ENCODE measurements at regions not wholly inside any gene's neighbourhood (a gene's known extent, or its start where the extent isn't known, plus 50 kb on each side); places are given as distances from the start of the nearest gene placed in this dataset.

DNA sequence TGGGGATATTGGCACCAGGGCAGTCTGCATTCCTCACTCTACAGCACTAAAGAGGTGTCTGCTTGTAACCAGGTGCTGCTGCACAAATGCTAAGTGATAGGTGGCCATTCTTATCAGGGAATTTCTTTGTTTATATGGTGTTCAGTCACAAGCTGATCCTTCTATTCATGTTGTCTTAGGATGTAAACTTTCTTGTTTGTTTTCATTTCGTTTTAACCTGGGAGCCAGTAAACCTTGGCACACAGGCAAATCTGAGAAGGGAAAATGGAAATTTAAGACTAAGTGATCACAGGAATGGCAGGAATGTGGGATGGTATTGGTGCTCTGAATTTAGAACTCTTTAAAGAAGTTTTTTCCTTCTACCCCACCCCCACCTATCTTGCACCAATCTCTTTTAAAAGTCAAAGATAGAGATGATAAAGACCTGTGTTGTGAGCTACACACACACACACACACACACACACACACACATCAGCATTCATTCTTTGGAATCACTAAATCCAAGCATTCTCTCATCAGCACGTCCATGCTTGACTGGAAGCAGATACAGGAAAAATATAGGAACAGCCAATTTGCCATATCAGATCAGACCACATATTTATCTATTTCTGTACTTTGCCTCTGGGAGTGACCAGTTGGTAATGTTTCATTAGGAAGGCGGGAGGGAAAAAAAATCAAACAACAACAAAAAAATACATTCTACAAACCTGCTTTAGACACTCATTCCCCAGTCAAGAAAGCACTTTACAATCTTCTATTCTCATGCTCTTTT lies 451.4 kb upstream of the ADGRL2 start:
- Histone ChIP-seq H3K79me2 (ENCODE audit: low read length) (no peaks in the 10 kb centered on the region), H3K9me2 (replicated peaks; ENCODE audit: insufficient read depth, low read length) (no peaks in the 10 kb centered on the region), H2AFZ (ENCODE audit: low read length) (no peak overlapping the region), H3K4me3 (ENCODE audit: low read length) (no peak overlapping the region), H3K4me1 (ENCODE audit: low read length) (no peaks in the 10 kb centered on the region), H3K27me3 (ENCODE audit: low read length) (no peaks in the 10 kb centered on the region), H3K9me3 (ENCODE audit: low read length) (peaks cover 14% of the 10 kb centered on the region; the same call in 1 of the 2 replicates), H4K20me1 (ENCODE audit: insufficient read depth, low read depth, low read length) (no peaks in the 10 kb centered on the region), H3K4me2 (ENCODE audit: low read depth, low read length, poor library complexity, severe bottlenecking) (no peak overlapping the region), H3K27ac (ENCODE audit: low read length) (no peak overlapping the region), H3K36me3 (ENCODE audit: insufficient read depth, low read length) (no peaks in the 10 kb centered on the region), H3K9ac (ENCODE audit: low read length) (no peak overlapping the region)
- no peak for DNase-seq

DNA sequence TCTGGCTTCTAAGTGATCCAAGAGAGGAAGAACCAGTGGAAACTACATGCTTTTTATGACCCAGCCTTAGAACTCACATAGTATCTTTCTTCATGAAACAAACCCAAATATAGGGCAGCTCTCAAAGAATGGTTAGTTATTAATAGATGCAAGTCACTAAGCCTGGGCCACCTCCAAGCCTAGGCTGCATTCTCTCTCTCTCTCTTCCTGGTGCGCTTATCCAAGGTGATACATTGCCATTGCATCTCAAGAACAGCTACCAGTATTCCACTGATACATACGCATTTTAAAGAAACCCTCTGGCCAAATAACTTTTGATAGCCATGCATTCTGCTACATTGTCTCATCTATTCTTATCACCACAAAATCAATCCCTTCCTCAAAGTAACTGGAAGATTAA lies 455.6 kb upstream of the ADGRL2 start:
- H3K4me2 ChIP-seq (ENCODE audit: low read depth, low read length, poor library complexity, severe bottlenecking): no peak overlapping the region
- no peak overlapping the region for H2AFZ ChIP-seq (ENCODE audit: low read length)
- H3K36me3 ChIP-seq (ENCODE audit: insufficient read depth, low read length): no peaks in the 10 kb centered on the region
- peaks cover 11% of the 10 kb centered on the region for H3K9me3 ChIP-seq (ENCODE audit: low read length)
- H3K4me1 ChIP-seq (ENCODE audit: low read length): no peaks in the 10 kb centered on the region
- no peak overlapping the region for H3K9ac ChIP-seq (ENCODE audit: low read length)
- no peaks in the 10 kb centered on the region for H3K9me2 ChIP-seq (replicated peaks; ENCODE audit: insufficient read depth, low read length)
- no peak overlapping the region for H3K27ac ChIP-seq (ENCODE audit: low read length)
- H3K27me3 ChIP-seq (ENCODE audit: low read length): no peaks in the 10 kb centered on the region
- DNase-seq: no peak
- H3K4me3 ChIP-seq (ENCODE audit: low read length): no peak overlapping the region
- H3K79me2 ChIP-seq (ENCODE audit: low read length): no peaks in the 10 kb centered on the region
- H4K20me1 ChIP-seq (ENCODE audit: insufficient read depth, low read depth, low read length): no peaks in the 10 kb centered on the region

DNA sequence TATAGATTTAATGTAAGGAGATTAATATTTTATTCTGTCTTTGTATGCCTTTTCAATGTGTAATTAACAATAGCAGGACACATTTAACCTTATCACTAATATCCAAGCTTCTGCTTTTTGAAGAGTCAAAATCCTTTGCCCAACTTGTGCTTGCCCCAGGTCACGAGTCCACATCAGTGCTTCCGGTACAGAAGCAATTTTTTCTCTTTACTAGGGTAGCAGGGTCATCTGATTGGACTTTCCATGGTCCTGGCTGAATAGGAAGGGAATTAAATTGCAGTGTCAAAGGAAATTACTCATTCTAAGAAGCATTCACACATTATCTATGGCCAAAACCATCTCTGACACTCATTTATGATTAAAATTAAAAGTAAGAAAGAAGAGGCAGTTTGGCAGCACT lies 460.5 kb upstream of the ADGRL2 start:
- H3K4me1 ChIP-seq (ENCODE audit: low read length): no peaks in the 10 kb centered on the region
- DNase-seq: no peak
- H3K9me3 ChIP-seq (ENCODE audit: low read length): peaks cover 18% of the 10 kb centered on the region
- no peak overlapping the region for H3K27ac ChIP-seq (ENCODE audit: low read length)
- H4K20me1 ChIP-seq (ENCODE audit: insufficient read depth, low read depth, low read length): no peaks in the 10 kb centered on the region
- H3K4me2 ChIP-seq (ENCODE audit: low read depth, low read length, poor library complexity, severe bottlenecking): no peak overlapping the region
- H2AFZ ChIP-seq (ENCODE audit: low read length): no peak overlapping the region
- H3K9me2 ChIP-seq (replicated peaks; ENCODE audit: insufficient read depth, low read length): no peaks in the 10 kb centered on the region
- no peaks in the 10 kb centered on the region for H3K79me2 ChIP-seq (ENCODE audit: low read length)
- H3K9ac ChIP-seq (ENCODE audit: low read length): no peak overlapping the region
- H3K4me3 ChIP-seq (ENCODE audit: low read length): no peak overlapping the region
- no peaks in the 10 kb centered on the region for H3K27me3 ChIP-seq (ENCODE audit: low read length)
- H3K36me3 ChIP-seq (ENCODE audit: insufficient read depth, low read length): no peaks in the 10 kb centered on the region

DNA sequence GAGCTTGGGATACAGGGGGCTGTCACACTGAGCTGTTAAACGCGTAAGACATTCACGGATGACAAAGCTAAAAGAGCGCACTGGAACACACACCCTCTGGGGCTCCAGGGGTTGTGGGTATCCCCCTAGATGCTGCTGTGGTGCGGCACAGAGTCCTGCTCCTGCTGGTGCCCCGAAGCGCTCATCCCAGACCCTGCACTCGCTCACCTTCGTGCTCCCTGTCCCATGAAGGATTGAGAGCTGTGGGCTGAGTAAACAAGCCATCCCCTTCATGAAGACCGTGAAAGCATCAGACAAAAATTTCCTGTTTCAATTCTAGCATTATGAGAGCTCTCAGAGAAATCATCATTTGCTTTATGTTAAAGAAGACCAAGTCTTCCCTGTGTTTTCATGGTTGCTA lies 463.5 kb upstream of the ADGRL2 start:
- Histone ChIP-seq H3K9ac (ENCODE audit: low read length) (no peak overlapping the region), H2AFZ (ENCODE audit: low read length) (no peak overlapping the region), H3K36me3 (ENCODE audit: insufficient read depth, low read length) (no peaks in the 10 kb centered on the region), H3K4me3 (ENCODE audit: low read length) (no peak overlapping the region), H3K4me1 (ENCODE audit: low read length) (no peaks in the 10 kb centered on the region), H3K27me3 (ENCODE audit: low read length) (no peaks in the 10 kb centered on the region), H4K20me1 (ENCODE audit: insufficient read depth, low read depth, low read length) (no peaks in the 10 kb centered on the region), H3K27ac (ENCODE audit: low read length) (no peak overlapping the region), H3K9me3 (ENCODE audit: low read length) (peaks cover 22% of the 10 kb centered on the region), H3K4me2 (ENCODE audit: low read depth, low read length, poor library complexity, severe bottlenecking) (no peak overlapping the region), H3K9me2 (replicated peaks; ENCODE audit: insufficient read depth, low read length) (no peaks in the 10 kb centered on the region), H3K79me2 (ENCODE audit: low read length) (no peaks in the 10 kb centered on the region)
- DNase-seq: no peak

DNA sequence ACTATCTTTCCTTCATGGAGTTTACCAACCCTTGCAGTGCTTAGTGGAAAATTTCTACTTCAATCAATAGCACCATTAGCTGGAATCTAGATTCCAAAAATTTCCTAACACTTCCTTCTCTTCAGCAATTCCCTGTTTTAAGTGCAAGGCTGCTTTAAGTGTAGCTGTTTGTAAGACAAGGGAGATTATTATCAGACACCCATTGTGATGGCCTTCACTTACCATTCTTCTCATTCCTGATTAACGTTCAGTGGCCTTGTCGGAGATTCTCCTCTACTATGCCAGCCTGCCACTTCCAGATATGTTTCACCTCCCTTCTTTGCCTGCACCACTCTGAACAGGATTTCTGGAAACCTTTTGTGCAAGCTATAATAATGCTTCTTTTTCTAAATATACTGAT lies 464.9 kb upstream of the ADGRL2 start:
- Histone ChIP-seq H3K27me3 (ENCODE audit: low read length) (no peaks in the 10 kb centered on the region), H3K36me3 (ENCODE audit: insufficient read depth, low read length) (no peaks in the 10 kb centered on the region), H3K79me2 (ENCODE audit: low read length) (no peaks in the 10 kb centered on the region), H3K4me1 (ENCODE audit: low read length) (no peaks in the 10 kb centered on the region), H3K9ac (ENCODE audit: low read length) (no peak overlapping the region), H3K27ac (ENCODE audit: low read length) (no peak overlapping the region), H2AFZ (ENCODE audit: low read length) (no peak overlapping the region), H4K20me1 (ENCODE audit: insufficient read depth, low read depth, low read length) (no peaks in the 10 kb centered on the region), H3K9me3 (ENCODE audit: low read length) (peaks cover 22% of the 10 kb centered on the region), H3K4me3 (ENCODE audit: low read length) (no peak overlapping the region), H3K9me2 (replicated peaks; ENCODE audit: insufficient read depth, low read length) (no peaks in the 10 kb centered on the region), H3K4me2 (ENCODE audit: low read depth, low read length, poor library complexity, severe bottlenecking) (no peak overlapping the region)
- DNase-seq: no peak

DNA sequence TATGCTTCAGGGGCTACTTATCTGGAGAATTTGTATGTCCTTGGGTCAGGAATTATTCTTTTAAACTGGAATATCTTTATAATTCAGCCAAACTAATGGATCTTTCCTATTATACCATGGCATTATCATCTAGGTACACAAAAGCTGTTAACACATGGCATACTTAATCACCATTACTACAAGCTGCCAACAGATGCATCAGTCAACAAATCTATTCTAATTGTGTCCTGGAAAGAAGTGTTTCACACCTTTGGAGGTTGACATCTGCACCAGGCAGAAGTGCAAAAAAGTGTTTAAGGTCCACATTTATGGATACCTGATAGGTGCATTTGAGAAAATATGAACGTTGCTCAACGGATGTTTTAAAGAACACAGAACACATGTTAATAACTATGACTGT lies 470.2 kb upstream of the ADGRL2 start:
- H3K9me3 ChIP-seq (ENCODE audit: low read length): peaks cover 12% of the 10 kb centered on the region
- H3K9ac ChIP-seq (ENCODE audit: low read length): no peak overlapping the region
- H2AFZ ChIP-seq (ENCODE audit: low read length): no peak overlapping the region
- H4K20me1 ChIP-seq (ENCODE audit: insufficient read depth, low read depth, low read length): no peaks in the 10 kb centered on the region
- DNase-seq: no peak
- H3K4me1 ChIP-seq (ENCODE audit: low read length): no peaks in the 10 kb centered on the region
- no peaks in the 10 kb centered on the region for H3K79me2 ChIP-seq (ENCODE audit: low read length)
- no peak overlapping the region for H3K27ac ChIP-seq (ENCODE audit: low read length)
- H3K27me3 ChIP-seq (ENCODE audit: low read length): no peaks in the 10 kb centered on the region
- no peaks in the 10 kb centered on the region for H3K9me2 ChIP-seq (replicated peaks; ENCODE audit: insufficient read depth, low read length)
- no peak overlapping the region for H3K4me2 ChIP-seq (ENCODE audit: low read depth, low read length, poor library complexity, severe bottlenecking)
- no peak overlapping the region for H3K4me3 ChIP-seq (ENCODE audit: low read length)
- no peaks in the 10 kb centered on the region for H3K36me3 ChIP-seq (ENCODE audit: insufficient read depth, low read length)

DNA sequence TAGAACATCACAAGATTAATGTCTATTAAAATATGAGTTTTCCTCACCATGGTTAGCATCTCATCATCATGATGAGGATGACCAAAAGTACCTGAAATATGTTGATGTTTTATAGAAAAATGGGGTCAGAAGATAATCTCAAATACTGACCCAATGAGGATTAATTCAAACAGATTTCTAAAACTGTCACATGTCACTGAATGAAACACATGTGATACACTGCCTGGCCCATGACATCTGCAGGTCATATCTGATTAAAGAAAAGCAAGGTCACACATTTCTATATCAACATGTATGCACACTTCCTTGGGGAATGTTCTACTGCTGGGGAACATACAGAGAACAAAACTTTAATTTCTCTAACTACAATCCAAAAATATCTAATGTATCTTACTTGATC lies 470.6 kb upstream of the ADGRL2 start:
- H3K9ac ChIP-seq (ENCODE audit: low read length): no peak overlapping the region
- no peak for DNase-seq
- peaks cover 12% of the 10 kb centered on the region for H3K9me3 ChIP-seq (ENCODE audit: low read length)

DNA sequence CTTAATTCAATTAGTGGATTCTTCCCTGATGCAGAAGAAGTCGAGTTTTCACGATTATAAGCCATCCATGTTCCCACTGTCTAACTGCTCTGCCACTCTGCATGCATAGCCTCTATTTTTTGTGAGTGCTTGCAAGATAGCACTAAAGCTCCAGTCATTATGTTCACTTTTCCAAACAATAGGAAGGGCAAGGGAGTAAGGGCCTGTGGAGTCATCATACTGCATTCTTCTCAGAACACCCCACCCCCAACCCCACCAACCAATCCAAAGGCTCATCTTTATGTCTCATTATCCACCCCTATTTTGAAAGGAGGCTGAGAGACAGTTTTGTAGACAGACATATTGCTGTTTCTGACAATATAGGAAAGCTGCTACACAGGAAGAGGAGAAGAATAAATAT lies 471.7 kb upstream of the ADGRL2 start:
- no peak for DNase-seq
- H2AFZ ChIP-seq (ENCODE audit: low read length): no peak overlapping the region
- no peak overlapping the region for H3K27ac ChIP-seq (ENCODE audit: low read length)

More for the DNA sequence above, 470.6 kb upstream of the ADGRL2 start:
- no peak overlapping the region for H3K4me3 ChIP-seq (ENCODE audit: low read length)
- no peak overlapping the region for H2AFZ ChIP-seq (ENCODE audit: low read length)
- no peak overlapping the region for H3K27ac ChIP-seq (ENCODE audit: low read length)
- H3K36me3 ChIP-seq (ENCODE audit: insufficient read depth, low read length): no peaks in the 10 kb centered on the region
- no peaks in the 10 kb centered on the region for H3K9me2 ChIP-seq (replicated peaks; ENCODE audit: insufficient read depth, low read length)
- no peak overlapping the region for H3K4me2 ChIP-seq (ENCODE audit: low read depth, low read length, poor library complexity, severe bottlenecking)
- H3K27me3 ChIP-seq (ENCODE audit: low read length): no peaks in the 10 kb centered on the region
- no peaks in the 10 kb centered on the region for H4K20me1 ChIP-seq (ENCODE audit: insufficient read depth, low read depth, low read length)
- no peaks in the 10 kb centered on the region for H3K79me2 ChIP-seq (ENCODE audit: low read length)
- no peaks in the 10 kb centered on the region for H3K4me1 ChIP-seq (ENCODE audit: low read length)

More for the DNA sequence above, 471.7 kb upstream of the ADGRL2 start:
- no peaks in the 10 kb centered on the region for H3K9me2 ChIP-seq (replicated peaks; ENCODE audit: insufficient read depth, low read length)
- no peaks in the 10 kb centered on the region for H3K4me1 ChIP-seq (ENCODE audit: low read length)
- H3K36me3 ChIP-seq (ENCODE audit: insufficient read depth, low read length): no peaks in the 10 kb centered on the region
- peaks cover 9% of the 10 kb centered on the region for H3K9me3 ChIP-seq (ENCODE audit: low read length)
- H3K4me3 ChIP-seq (ENCODE audit: low read length): no peak overlapping the region
- no peaks in the 10 kb centered on the region for H4K20me1 ChIP-seq (ENCODE audit: insufficient read depth, low read depth, low read length)
- H3K4me2 ChIP-seq (ENCODE audit: low read depth, low read length, poor library complexity, severe bottlenecking): no peak overlapping the region
- no peak overlapping the region for H3K9ac ChIP-seq (ENCODE audit: low read length)
- H3K27me3 ChIP-seq (ENCODE audit: low read length): no peaks in the 10 kb centered on the region
- no peaks in the 10 kb centered on the region for H3K79me2 ChIP-seq (ENCODE audit: low read length)
